ENCODE measurements at regions not wholly inside any gene's neighbourhood (a gene's known extent, or its start where the extent isn't known, plus 50 kb on each side); places are given as distances from the start of the nearest gene placed in this dataset.

DNA sequence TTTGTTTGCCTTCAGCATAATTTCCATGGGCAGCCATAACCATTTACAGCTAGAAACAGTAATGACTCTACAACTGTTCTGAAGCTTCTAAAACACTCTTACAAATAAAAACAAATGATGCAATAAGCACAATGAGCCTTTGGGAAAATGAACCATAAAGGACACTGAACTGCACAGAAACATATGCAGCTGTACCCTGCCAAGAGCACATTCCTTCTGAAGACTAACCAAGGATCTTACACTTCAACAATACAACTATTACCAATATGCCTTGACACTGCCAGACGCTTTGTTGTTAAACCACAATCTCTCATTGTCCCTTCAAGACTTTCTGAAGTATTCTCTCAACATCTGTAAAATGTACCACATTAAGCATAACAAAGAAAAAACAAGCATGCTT, 104.2 kb upstream of the HMHB1 start:
- no peak overlapping the region for H2AK5ac ChIP-seq (ENCODE audit: low read depth, low read length)
- no peak overlapping the region for H2AFZ ChIP-seq (ENCODE audit: low read length)
- H3K9me3 ChIP-seq (ENCODE audit: insufficient read depth in 2 of 2, low read depth in 1 of 2, low read length in 1 of 2), result no peaks in the 10 kb centered on the region
- 90% methylated on average over 1 of the region's 1 CpG; no CpG with 5 or more reads in 1 of the 2 experiments for WGBS, 2 experiments (ENCODE audit: extremely low coverage in 1 of 2, insufficient coverage in 1 of 2, insufficient read length in 1 of 2, insufficient replicate concordance in 2 of 2, low coverage in 1 of 2, low lambda C conversion rate in 2 of 2, missing lambda C conversion rate in 1 of 2)
- H4K5ac ChIP-seq (ENCODE audit: insufficient read length, low read depth, low read length), result no peak overlapping the region
- no peak overlapping the region for H2BK120ac ChIP-seq (replicated peaks; ENCODE audit: low read depth, low read length)
- H3K14ac ChIP-seq (ENCODE audit: insufficient read length), result no peak overlapping the region
- no peaks in the 10 kb centered on the region for H3K27me3 ChIP-seq (replicated peaks in 1 of 4; ENCODE audit: control insufficient read depth in 3 of 4, extremely low read depth in 1 of 4, insufficient read depth in 3 of 4, low read length in 3 of 4)
- DNase-seq (ENCODE audit: low read depth in 1 of 2, low spot score in 2 of 2) (no peak), FAIRE-seq (no peak)
- H3K56ac ChIP-seq (replicated peaks; ENCODE audit: insufficient read length, low read depth, low read length), result no peak overlapping the region
- H3K4me2 ChIP-seq (ENCODE audit: insufficient read depth in 1 of 2, low read depth in 2 of 2, low read length in 2 of 2), result no peak overlapping the region
- H3K23ac ChIP-seq (ENCODE audit: insufficient read length), result no peak overlapping the region
- no peak overlapping the region for H4K91ac ChIP-seq (replicated peaks; ENCODE audit: insufficient read length, low read length)
- H3K79me2 ChIP-seq (ENCODE audit: control insufficient read depth in 1 of 2, insufficient read depth in 2 of 2, low read length in 2 of 2), result no peaks in the 10 kb centered on the region
- no peaks in the 10 kb centered on the region for H4K20me1 ChIP-seq (replicated peaks in 1 of 2; ENCODE audit: control insufficient read depth in 1 of 2, insufficient read depth in 2 of 2, low read length in 2 of 2)
- no peaks in the 10 kb centered on the region for H3K36me3 ChIP-seq (ENCODE audit: control insufficient read depth in 2 of 4, insufficient read depth in 4 of 4, low read length in 3 of 4)
- H2BK12ac ChIP-seq (ENCODE audit: low read depth, low read length), result no peak overlapping the region
- H2BK5ac ChIP-seq (ENCODE audit: low read depth, low read length), result no peak overlapping the region
- ChIA-PET CTCF (ENCODE audit: partially characterized antibody) (no interaction called here), POLR2A (ENCODE audit: partially characterized antibody) (interaction anchor here (1.2 kb wide), 1 partner anchor 16 kb away, joined by 4 read pairs; no protein-coding TSS in a partner anchor)
- H3K4me1 ChIP-seq (replicated peaks in 1 of 4; ENCODE audit: control insufficient read depth in 3 of 4, insufficient read depth in 4 of 4, low read length in 3 of 4), result no peaks in the 10 kb centered on the region
- no peak overlapping the region for H3K27ac ChIP-seq (ENCODE audit: low read depth, low read length)
- H3K79me1 ChIP-seq (ENCODE audit: low read depth, low read length), result no peaks in the 10 kb centered on the region
- H3K23me2 ChIP-seq (ENCODE audit: low read depth, low read length), result no peaks in the 10 kb centered on the region
- no peak overlapping the region for H3K4me3 ChIP-seq (ENCODE audit: extremely low read depth in 1 of 4, insufficient read depth in 2 of 4, low read depth in 3 of 4, low read length in 4 of 4)
- no peak overlapping the region for H2BK15ac ChIP-seq (ENCODE audit: low read length)
- no peak overlapping the region for H2BK20ac ChIP-seq (ENCODE audit: low read length)
- TF ChIP-seq POU5F1 (IDR thresholded peaks at IDR 0.05; ENCODE audit: low read depth, low read length), result no peak
- no peak for TF ChIP-seq SRF (IDR thresholded peaks at IDR 0.05; ENCODE audit: low read depth, low read length)
- H4K8ac ChIP-seq (ENCODE audit: extremely low read depth, insufficient read depth, low read length), result no peak overlapping the region
- H3K9ac ChIP-seq (replicated peaks in 1 of 4; ENCODE audit: extremely low read depth in 1 of 4, low read depth in 3 of 4, low read length in 3 of 4), result no peak overlapping the region
- no peak overlapping the region for H3K4ac ChIP-seq (replicated peaks; ENCODE audit: insufficient read length, low read depth, low read length)
- no peak overlapping the region for H3K18ac ChIP-seq (ENCODE audit: extremely low read depth, low read length)
